A549 (cell line): ENCODE measurements at regions not wholly inside any gene's neighbourhood (a gene's known extent, or its start where the extent isn't known, plus 50 kb on each side); places are given as distances from the start of the nearest gene placed in this dataset.

Experiments
- CBX8 ChIP-seq: fragments of 200-600 bp; sonication (generic); IDR thresholded peaks from 2 replicates; pipeline ENCODE4 v1.6.1; 2016
- HDAC2 ChIP-seq: fragments of 200-600 bp; sonication (generic); IDR thresholded peaks from 2 replicates; pipeline ENCODE4 v1.6.1; 2016
- JUN ChIP-seq, 2 experiments: fragments of >200 bp; sonication (Bioruptor Twin); formaldehyde crosslinking; IDR thresholded peaks; 2 replicates in 1 of 2; 3 replicates in 1 of 2; pipeline ENCODE4 v1.6.1; 2016 to 2017
- POLR2A ChIP-seq: IDR thresholded peaks from 2 replicates; pipeline ENCODE4 v1.6.1; 2012; ENCODE audit warnings: mild to moderate bottlenecking, low read length
- TF ChIP-seq, protein P1 (sequence below): fragments of >200 bp; sonication (Bioruptor Twin); formaldehyde crosslinking; IDR thresholded peaks from 3 replicates; pipeline ENCODE4 v1.5.1; 2016

- TF ChIP-seq CBX8: no peak
- TF ChIP-seq HDAC2: no peak
- TF ChIP-seq, protein P1, sequence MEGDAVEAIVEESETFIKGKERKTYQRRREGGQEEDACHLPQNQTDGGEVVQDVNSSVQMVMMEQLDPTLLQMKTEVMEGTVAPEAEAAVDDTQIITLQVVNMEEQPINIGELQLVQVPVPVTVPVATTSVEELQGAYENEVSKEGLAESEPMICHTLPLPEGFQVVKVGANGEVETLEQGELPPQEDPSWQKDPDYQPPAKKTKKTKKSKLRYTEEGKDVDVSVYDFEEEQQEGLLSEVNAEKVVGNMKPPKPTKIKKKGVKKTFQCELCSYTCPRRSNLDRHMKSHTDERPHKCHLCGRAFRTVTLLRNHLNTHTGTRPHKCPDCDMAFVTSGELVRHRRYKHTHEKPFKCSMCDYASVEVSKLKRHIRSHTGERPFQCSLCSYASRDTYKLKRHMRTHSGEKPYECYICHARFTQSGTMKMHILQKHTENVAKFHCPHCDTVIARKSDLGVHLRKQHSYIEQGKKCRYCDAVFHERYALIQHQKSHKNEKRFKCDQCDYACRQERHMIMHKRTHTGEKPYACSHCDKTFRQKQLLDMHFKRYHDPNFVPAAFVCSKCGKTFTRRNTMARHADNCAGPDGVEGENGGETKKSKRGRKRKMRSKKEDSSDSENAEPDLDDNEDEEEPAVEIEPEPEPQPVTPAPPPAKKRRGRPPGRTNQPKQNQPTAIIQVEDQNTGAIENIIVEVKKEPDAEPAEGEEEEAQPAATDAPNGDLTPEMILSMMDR: no peak
- no peak for TF ChIP-seq POLR2A
- no peak for TF ChIP-seq JUN (IDR thresholded peaks at IDR 0.05)
Measured at GRCh38 chr12:97764700-97765099, 302.1 kb downstream of the RMST start.
